22Rv1 (cell line): ENCODE measurements at regions not wholly inside any gene's neighbourhood (a gene's known extent, or its start where the extent isn't known, plus 50 kb on each side); places are given as distances from the start of the nearest gene placed in this dataset.

Experiments used
- H3K27ac ChIP-seq: fragments of 450-650 bp; 2 replicates; pipeline ENCODE4 v1.5.1; 2017
- CTCF ChIP-seq: fragments of 450-650 bp; IDR thresholded peaks from 2 replicates; pipeline ENCODE4 v1.5.1; 2017; ENCODE audit warnings: mild to moderate bottlenecking
- ZFX ChIP-seq: fragments of 450-650 bp; IDR thresholded peaks from 2 replicates; pipeline ENCODE4 v1.6.1; 2017; ENCODE audit warnings: antibody characterized with exemption, borderline replicate concordance

GRCh38 chr1:207971331-207972219, 60.6 kb upstream of the CD34 start:
- no peak overlapping the region for H3K27ac ChIP-seq
- no peak for TF ChIP-seq ZFX
- no peak for TF ChIP-seq CTCF

- TF ChIP-seq CTCF (no peak), ZFX (no peak)
- no peak overlapping the region for H3K27ac ChIP-seq
These were observed 59.7 kb upstream of the CD34 start for GRCh38 chr1:207970329-207971233.

- H3K27ac ChIP-seq, result no peak overlapping the region
- TF ChIP-seq ZFX (no peak), CTCF (no peak)
These were observed 58.6 kb upstream of the CD34 start for GRCh38 chr1:207969528-207969927.

- H3K27ac ChIP-seq, result no peak overlapping the region
- TF ChIP-seq CTCF, result no peak
- TF ChIP-seq ZFX, result no peak
These were observed 57.6 kb upstream of the CD34 start for GRCh38 chr1:207968521-207969009.

- H3K27ac ChIP-seq, result no peak overlapping the region
- no peak for TF ChIP-seq ZFX
These were observed 56.8 kb upstream of the CD34 start for GRCh38 chr1:207967703-207968102.

GRCh38 chr1:207966521-207966920, 55.6 kb upstream of the CD34 start:
- no peak for TF ChIP-seq CTCF
- TF ChIP-seq ZFX, result no peak
- no peak overlapping the region for H3K27ac ChIP-seq

- no peak overlapping the region for H3K27ac ChIP-seq
- no peak; the same call in 1 of the 2 replicates for TF ChIP-seq CTCF
- no peak for TF ChIP-seq ZFX
These were observed 54.8 kb upstream of the CD34 start for GRCh38 chr1:207965392-207966387.
